PFSK-1 (cell line): ENCODE measurements at regions not wholly inside any gene's neighbourhood (a gene's known extent, or its start where the extent isn't known, plus 50 kb on each side); places are given as distances from the start of the nearest gene placed in this dataset.

Experiments used
- FOXP2 ChIP-seq: optimal IDR thresholded peaks from 2 replicates; pipeline ENCODE3; 2011; ENCODE audit warnings: borderline replicate concordance, control low read depth, inconsistent platforms; ENCODE audit not compliant: insufficient read depth; ENCODE audit errors: extremely low read length, extremely low read depth
- POLR2AphosphoS5 ChIP-seq: IDR thresholded peaks from 2 replicates; pipeline ENCODE4 v1.6.1; 2012; ENCODE audit warnings: low read depth, mild to moderate bottlenecking, control low read depth, low read length, moderate library complexity
- SIN3A ChIP-seq: IDR thresholded peaks from 2 replicates; pipeline ENCODE4 v1.6.1; 2012; ENCODE audit warnings: mild to moderate bottlenecking, low read length, moderate library complexity, borderline replicate concordance; ENCODE audit not compliant: insufficient read depth
- TAF1 ChIP-seq: IDR thresholded peaks from 2 replicates; pipeline ENCODE4 v1.6.1; 2012; ENCODE audit warnings: low read length, control low read depth, borderline replicate concordance; ENCODE audit not compliant: insufficient read depth
- TF ChIP-seq, protein P1 (sequence below), 2 experiments: IDR thresholded peaks; 2 replicates each; pipeline versions ENCODE4 v1.6.1 to v1.8.0; 2011 to 2012; ENCODE audit warnings: low read depth in 2 of 2, low read length in 2 of 2, control low read depth in 1 of 2, inconsistent platforms in 1 of 2, mild to moderate bottlenecking in 1 of 2, moderate library complexity in 1 of 2; ENCODE audit not compliant: insufficient read depth in 1 of 2

DNA sequence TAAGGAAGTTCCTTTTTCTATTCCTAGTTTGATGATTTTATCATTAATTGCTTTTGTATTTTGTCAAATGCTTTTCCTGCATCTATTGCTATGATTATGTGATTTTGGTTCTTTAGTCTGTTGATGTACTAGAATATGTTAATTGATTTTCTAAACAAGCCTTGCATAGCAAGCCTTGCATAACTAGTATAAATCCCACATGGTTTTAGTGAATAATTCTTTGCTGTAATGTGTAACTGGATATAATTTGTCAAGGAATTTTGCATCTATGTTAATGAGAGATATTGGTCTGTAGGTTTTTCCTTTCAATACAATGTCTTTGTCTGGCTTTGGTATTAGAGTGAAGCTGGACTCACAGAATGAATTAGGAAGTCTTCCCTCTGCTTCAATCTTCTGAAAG lies 460.2 kb downstream of the LTN1 start:
- TF ChIP-seq POLR2AphosphoS5 (no peak), FOXP2 (no peak), TAF1 (no peak), SIN3A (no peak)
- TF ChIP-seq, protein P1, sequence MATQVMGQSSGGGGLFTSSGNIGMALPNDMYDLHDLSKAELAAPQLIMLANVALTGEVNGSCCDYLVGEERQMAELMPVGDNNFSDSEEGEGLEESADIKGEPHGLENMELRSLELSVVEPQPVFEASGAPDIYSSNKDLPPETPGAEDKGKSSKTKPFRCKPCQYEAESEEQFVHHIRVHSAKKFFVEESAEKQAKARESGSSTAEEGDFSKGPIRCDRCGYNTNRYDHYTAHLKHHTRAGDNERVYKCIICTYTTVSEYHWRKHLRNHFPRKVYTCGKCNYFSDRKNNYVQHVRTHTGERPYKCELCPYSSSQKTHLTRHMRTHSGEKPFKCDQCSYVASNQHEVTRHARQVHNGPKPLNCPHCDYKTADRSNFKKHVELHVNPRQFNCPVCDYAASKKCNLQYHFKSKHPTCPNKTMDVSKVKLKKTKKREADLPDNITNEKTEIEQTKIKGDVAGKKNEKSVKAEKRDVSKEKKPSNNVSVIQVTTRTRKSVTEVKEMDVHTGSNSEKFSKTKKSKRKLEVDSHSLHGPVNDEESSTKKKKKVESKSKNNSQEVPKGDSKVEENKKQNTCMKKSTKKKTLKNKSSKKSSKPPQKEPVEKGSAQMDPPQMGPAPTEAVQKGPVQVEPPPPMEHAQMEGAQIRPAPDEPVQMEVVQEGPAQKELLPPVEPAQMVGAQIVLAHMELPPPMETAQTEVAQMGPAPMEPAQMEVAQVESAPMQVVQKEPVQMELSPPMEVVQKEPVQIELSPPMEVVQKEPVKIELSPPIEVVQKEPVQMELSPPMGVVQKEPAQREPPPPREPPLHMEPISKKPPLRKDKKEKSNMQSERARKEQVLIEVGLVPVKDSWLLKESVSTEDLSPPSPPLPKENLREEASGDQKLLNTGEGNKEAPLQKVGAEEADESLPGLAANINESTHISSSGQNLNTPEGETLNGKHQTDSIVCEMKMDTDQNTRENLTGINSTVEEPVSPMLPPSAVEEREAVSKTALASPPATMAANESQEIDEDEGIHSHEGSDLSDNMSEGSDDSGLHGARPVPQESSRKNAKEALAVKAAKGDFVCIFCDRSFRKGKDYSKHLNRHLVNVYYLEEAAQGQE (IDR thresholded peaks at IDR 0.05; ENCODE audit: insufficient read depth in 1 of 2, low read depth in 2 of 2, low read length in 2 of 2) = no peak

DNA sequence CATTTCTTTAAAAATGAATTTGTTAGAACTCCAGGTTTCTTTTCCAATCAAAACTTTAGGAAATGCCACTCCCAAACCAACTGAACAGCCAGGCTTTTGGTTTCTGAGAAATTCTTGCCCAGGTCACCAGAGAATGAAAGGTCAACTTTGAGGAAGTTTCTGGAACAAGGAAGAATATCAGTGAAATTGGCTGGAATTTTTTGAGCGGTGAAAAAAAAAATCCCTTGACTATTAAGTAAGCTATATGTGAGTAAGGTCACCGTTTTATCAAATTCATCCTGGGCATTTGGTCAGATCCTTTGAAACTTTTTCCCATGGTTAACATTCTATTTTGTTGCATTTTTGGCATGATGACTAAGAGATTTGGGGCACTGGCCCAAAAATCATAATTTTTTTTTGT lies 469.3 kb downstream of the LTN1 start:
- TF ChIP-seq FOXP2 (no peak), SIN3A (no peak), POLR2AphosphoS5 (no peak), TAF1 (no peak)
- TF ChIP-seq, protein P1 (IDR thresholded peaks at IDR 0.05; ENCODE audit: insufficient read depth in 1 of 2, low read depth in 2 of 2, low read length in 2 of 2) = no peak

DNA sequence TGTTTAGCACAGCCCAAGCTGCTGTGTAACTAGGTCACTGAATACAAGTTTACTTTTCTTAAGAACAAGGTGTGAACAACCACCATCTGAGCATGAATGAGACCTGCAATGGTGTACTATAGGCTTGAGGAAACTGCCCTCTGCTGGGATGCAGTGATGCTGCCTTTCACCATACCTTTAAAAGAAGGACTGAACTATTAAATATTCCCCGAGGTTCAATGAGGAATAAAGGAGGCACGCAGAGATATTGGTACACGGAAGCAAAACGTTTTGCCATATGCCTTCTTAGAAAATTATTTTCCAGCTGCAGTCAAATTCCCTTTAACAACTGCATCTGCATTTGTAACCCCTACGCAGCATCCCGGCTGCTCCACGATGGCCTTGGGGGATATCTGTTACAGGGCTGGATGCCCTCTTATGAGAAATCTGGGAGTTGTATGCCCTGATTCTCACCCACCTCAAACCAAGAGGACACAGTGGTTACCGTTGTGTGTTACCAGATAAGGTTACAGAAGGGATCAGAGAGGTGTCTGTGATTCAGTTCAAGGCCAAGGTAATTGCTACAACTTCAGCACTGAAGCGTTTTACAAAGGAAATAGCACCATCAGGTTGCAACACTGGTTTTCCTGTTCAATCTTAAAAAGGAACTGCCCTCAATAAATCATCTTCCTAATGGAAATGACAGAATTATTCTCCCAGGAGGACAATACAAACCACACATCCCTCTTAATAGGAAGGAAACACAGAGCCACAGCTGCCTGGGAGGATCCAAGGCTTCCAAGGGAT lies 470.5 kb downstream of the LTN1 start:
- TF ChIP-seq, protein P1 (IDR thresholded peaks at IDR 0.05; ENCODE audit: insufficient read depth in 1 of 2, low read depth in 2 of 2, low read length in 2 of 2) = no peak
- no peak for TF ChIP-seq TAF1
- no peak for TF ChIP-seq FOXP2
- TF ChIP-seq POLR2AphosphoS5 = no peak
- no peak for TF ChIP-seq SIN3A

DNA sequence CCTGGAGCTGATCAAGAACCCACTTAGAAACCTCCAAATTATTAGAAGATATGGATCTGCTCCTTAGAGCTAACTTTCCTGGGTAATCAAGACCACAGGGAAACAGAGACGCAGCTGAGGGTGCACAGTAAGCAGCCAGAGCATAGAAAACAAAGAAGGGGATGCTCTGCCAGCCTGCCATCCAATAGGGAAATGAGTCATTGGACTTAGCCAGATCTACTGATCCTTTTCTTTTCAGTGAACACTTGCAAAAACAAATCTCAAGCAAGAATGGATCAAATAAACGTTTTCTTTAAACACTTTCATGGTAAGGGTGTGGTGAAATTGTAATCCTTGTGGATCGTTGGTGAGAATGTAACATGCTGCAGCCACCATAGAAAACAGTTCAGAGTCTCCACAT lies 474.0 kb downstream of the LTN1 start:
- TF ChIP-seq POLR2AphosphoS5 (no peak), TAF1 (no peak), SIN3A (no peak), FOXP2 (no peak)
- TF ChIP-seq, protein P1 (IDR thresholded peaks at IDR 0.05; ENCODE audit: insufficient read depth in 1 of 2, low read depth in 2 of 2, low read length in 2 of 2) = no peak
